ENCODE measurements at regions not wholly inside any gene's neighbourhood (a gene's known extent, or its start where the extent isn't known, plus 50 kb on each side); places are given as distances from the start of the nearest gene placed in this dataset.

GRCh38 chr2:173669271-173669853, 295.8 kb downstream of the SP3 start:
- DNase-seq (ENCODE audit: low spot score), result peak; percentile 26

- no peak for DNase-seq (ENCODE audit: low spot score)
These were observed 295.3 kb downstream of the SP3 start for GRCh38 chr2:173669888-173670287.

- DNase-seq (ENCODE audit: low spot score), result no peak
These were observed 292.4 kb downstream of the SP3 start for GRCh38 chr2:173672573-173673340.

GRCh38 chr2:173673640-173674039, 291.5 kb downstream of the SP3 start:
- no peak for DNase-seq (ENCODE audit: low spot score)

- no peak for DNase-seq (ENCODE audit: low spot score)
These were observed 288.5 kb downstream of the SP3 start for GRCh38 chr2:173676647-173677046.

GRCh38 chr2:173678186-173678585, 287.0 kb downstream of the SP3 start:
- DNase-seq (ENCODE audit: low spot score), result no peak

GRCh38 chr2:173680574-173680973, 284.6 kb downstream of the SP3 start:
- DNase-seq (ENCODE audit: low spot score), result no peak

- no peak for DNase-seq (ENCODE audit: low spot score)
These were observed 283.1 kb downstream of the SP3 start for GRCh38 chr2:173681881-173682650.

GRCh38 chr2:173684896-173685459, 280.2 kb downstream of the SP3 start:
- no peak for DNase-seq (ENCODE audit: low spot score)

GRCh38 chr2:173690349-173690748, 274.8 kb downstream of the SP3 start:
- DNase-seq (ENCODE audit: low spot score), result no peak

- DNase-seq (ENCODE audit: low spot score), result no peak
These were observed 273.1 kb downstream of the SP3 start for GRCh38 chr2:173692068-173692467.

GRCh38 chr2:173693044-173693589, 272.1 kb downstream of the SP3 start:
- no peak for DNase-seq (ENCODE audit: low spot score)

- DNase-seq (ENCODE audit: low spot score), result no peak
These were observed 268.9 kb downstream of the SP3 start for GRCh38 chr2:173696274-173696673.

GRCh38 chr2:173697929-173698328, 267.2 kb downstream of the SP3 start:
- no peak for DNase-seq (ENCODE audit: low spot score)

- DNase-seq (ENCODE audit: low spot score), result no peak
These were observed 259.5 kb downstream of the SP3 start for GRCh38 chr2:173705656-173706055.

GRCh38 chr2:173706936-173707335, 258.2 kb downstream of the SP3 start:
- no peak for DNase-seq (ENCODE audit: low spot score)

GRCh38 chr2:173708806-173709205, 256.4 kb downstream of the SP3 start:
- DNase-seq (ENCODE audit: low spot score), result no peak

- DNase-seq (ENCODE audit: low spot score), result no peak
These were observed 253.4 kb downstream of the SP3 start for GRCh38 chr2:173711816-173712215.

- DNase-seq (ENCODE audit: low spot score), result no peak
These were observed 251.1 kb downstream of the SP3 start for GRCh38 chr2:173713904-173714555.

GRCh38 chr2:173715441-173715840, 249.7 kb downstream of the SP3 start:
- DNase-seq (ENCODE audit: low spot score), result no peak

GRCh38 chr2:173716458-173717052, 248.6 kb downstream of the SP3 start:
- no peak for DNase-seq (ENCODE audit: low spot score)

- DNase-seq (ENCODE audit: low spot score), result no peak
These were observed 245.7 kb downstream of the SP3 start for GRCh38 chr2:173719471-173719870.
